Activated naive CD4-positive, alpha-beta T cell treated with anti-CD3 and anti-CD28 coated beads, Interleukin-2, amount 10 ng/mL, durations not matched to agents 7 days and 5 days (primary cell): ENCODE measurements at regions not wholly inside any gene's neighbourhood (a gene's known extent, or its start where the extent isn't known, plus 50 kb on each side); places are given as distances from the start of the nearest gene placed in this dataset.

Experiments used
- CTCF ChIA-PET: fragments of 350-600 bp; sonication (Branson Sonifier 250); formaldehyde crosslinking; loops from one replicate; lab custom pipeline; 2021; ENCODE audit warnings: antibody characterized with exemption; lab: Charles Lee
- DNase-seq: peaks from one replicate; pipeline ENCODE4 v3.0.0-alpha.2; 2020
- H3K27ac Mint-ChIP-seq: one replicate; pipeline ENCODE4 v1.8.0; 2021; ENCODE audit warnings: mild to moderate bottlenecking, moderate library complexity, mixed read lengths
- H3K27me3 Mint-ChIP-seq: one replicate; pipeline ENCODE4 v1.8.0; 2021; ENCODE audit warnings: mild to moderate bottlenecking, mixed read lengths
- H3K36me3 Mint-ChIP-seq: one replicate; pipeline ENCODE4 v1.8.0; 2021; ENCODE audit warnings: mixed read lengths
- H3K4me1 Mint-ChIP-seq: one replicate; pipeline ENCODE4 v1.8.0; 2021; ENCODE audit warnings: mixed read lengths
- H3K4me3 Mint-ChIP-seq: one replicate; pipeline ENCODE4 v1.8.0; 2021; ENCODE audit warnings: mild to moderate bottlenecking, moderate library complexity, mixed read lengths
- H3K9me3 Mint-ChIP-seq: one replicate; pipeline ENCODE4 v1.8.0; 2021; ENCODE audit warnings: mixed read lengths

- no peaks in the 10 kb centered on the region for H3K36me3 Mint-ChIP-seq
- CTCF ChIA-PET: no interaction called here
- no peak overlapping the region for H3K27ac Mint-ChIP-seq
- H3K4me3 Mint-ChIP-seq: no peak overlapping the region
- no peak for DNase-seq
- H3K9me3 Mint-ChIP-seq: peaks cover 2% of the 10 kb centered on the region
- no peaks in the 10 kb centered on the region for H3K27me3 Mint-ChIP-seq
- H3K4me1 Mint-ChIP-seq: no peaks in the 10 kb centered on the region
These were observed 280.4 kb upstream of the TTC14 start for GRCh38 chr3:180321534-180321933.

GRCh38 chr3:180322829-180323228 lies 279.1 kb upstream of the TTC14 start:
- no peak overlapping the region for H3K4me3 Mint-ChIP-seq
- no peak for DNase-seq
- CTCF ChIA-PET: no interaction called here
- no peaks in the 10 kb centered on the region for H3K4me1 Mint-ChIP-seq
- no peak overlapping the region for H3K27ac Mint-ChIP-seq
- no peaks in the 10 kb centered on the region for H3K27me3 Mint-ChIP-seq
- H3K9me3 Mint-ChIP-seq: peaks cover 2% of the 10 kb centered on the region
- H3K36me3 Mint-ChIP-seq: no peaks in the 10 kb centered on the region

GRCh38 chr3:180324791-180325190 lies 277.2 kb upstream of the TTC14 start:
- Mint-ChIP-seq H3K9me3 (peaks cover 2% of the 10 kb centered on the region), H3K27me3 (no peaks in the 10 kb centered on the region), H3K4me1 (no peaks in the 10 kb centered on the region), H3K36me3 (no peaks in the 10 kb centered on the region), H3K4me3 (no peak overlapping the region), H3K27ac (no peak overlapping the region)
- CTCF ChIA-PET: no interaction called here
- no peak for DNase-seq

- Mint-ChIP-seq H3K27me3 (no peaks in the 10 kb centered on the region), H3K36me3 (no peaks in the 10 kb centered on the region)
- CTCF ChIA-PET: no interaction called here
These were observed 276.4 kb upstream of the TTC14 start for GRCh38 chr3:180325533-180325932.

GRCh38 chr3:180325958-180326357 lies 276.0 kb upstream of the TTC14 start:
- Mint-ChIP-seq H3K27ac (no peak overlapping the region), H3K27me3 (no peaks in the 10 kb centered on the region), H3K36me3 (no peaks in the 10 kb centered on the region), H3K9me3 (peaks cover 2% of the 10 kb centered on the region), H3K4me1 (no peaks in the 10 kb centered on the region), H3K4me3 (no peak overlapping the region)
- CTCF ChIA-PET: no interaction called here
- no peak for DNase-seq

More at GRCh38 chr3:180325533-180325932, 276.4 kb upstream of the TTC14 start:
- Mint-ChIP-seq H3K4me1 (no peaks in the 10 kb centered on the region), H3K9me3 (peaks cover 2% of the 10 kb centered on the region), H3K27ac (no peak overlapping the region), H3K4me3 (no peak overlapping the region)
- no peak for DNase-seq

GRCh38 chr3:180329187-180329586 lies 272.8 kb upstream of the TTC14 start:
- no peak overlapping the region for H3K27ac Mint-ChIP-seq
- H3K4me3 Mint-ChIP-seq: no peak overlapping the region
- H3K4me1 Mint-ChIP-seq: no peaks in the 10 kb centered on the region
- CTCF ChIA-PET: no interaction called here
- no peak for DNase-seq
- no peaks in the 10 kb centered on the region for H3K36me3 Mint-ChIP-seq
- H3K27me3 Mint-ChIP-seq: no peaks in the 10 kb centered on the region
- peaks cover 6% of the 10 kb centered on the region for H3K9me3 Mint-ChIP-seq

- no peak for DNase-seq
- Mint-ChIP-seq H3K4me3 (no peak overlapping the region), H3K27me3 (no peaks in the 10 kb centered on the region)
These were observed 272.1 kb upstream of the TTC14 start for GRCh38 chr3:180329847-180330246.

GRCh38 chr3:180330440-180330839 lies 271.5 kb upstream of the TTC14 start:
- Mint-ChIP-seq H3K4me3 (no peak overlapping the region), H3K36me3 (no peaks in the 10 kb centered on the region), H3K9me3 (peaks cover 4% of the 10 kb centered on the region), H3K27ac (no peak overlapping the region), H3K4me1 (no peaks in the 10 kb centered on the region), H3K27me3 (no peaks in the 10 kb centered on the region)
- no peak for DNase-seq
- CTCF ChIA-PET: no interaction called here

More at GRCh38 chr3:180329847-180330246, 272.1 kb upstream of the TTC14 start:
- Mint-ChIP-seq H3K4me1 (no peaks in the 10 kb centered on the region), H3K9me3 (peaks cover 4% of the 10 kb centered on the region), H3K36me3 (no peaks in the 10 kb centered on the region), H3K27ac (no peak overlapping the region)
- CTCF ChIA-PET: no interaction called here

- no peaks in the 10 kb centered on the region for H3K4me1 Mint-ChIP-seq
- H3K27me3 Mint-ChIP-seq: no peaks in the 10 kb centered on the region
- no peak overlapping the region for H3K4me3 Mint-ChIP-seq
- H3K36me3 Mint-ChIP-seq: no peaks in the 10 kb centered on the region
- peaks cover 4% of the 10 kb centered on the region for H3K9me3 Mint-ChIP-seq
- CTCF ChIA-PET: no interaction called here
- H3K27ac Mint-ChIP-seq: no peak overlapping the region
- no peak for DNase-seq
These were observed 269.4 kb upstream of the TTC14 start for GRCh38 chr3:180332608-180333007.

- CTCF ChIA-PET: no interaction called here
- peaks cover 4% of the 10 kb centered on the region for H3K9me3 Mint-ChIP-seq
- H3K4me3 Mint-ChIP-seq: no peak overlapping the region
- no peaks in the 10 kb centered on the region for H3K27me3 Mint-ChIP-seq
- H3K36me3 Mint-ChIP-seq: no peaks in the 10 kb centered on the region
- H3K4me1 Mint-ChIP-seq: no peaks in the 10 kb centered on the region
- H3K27ac Mint-ChIP-seq: no peak overlapping the region
- DNase-seq: no peak
These were observed 266.9 kb upstream of the TTC14 start for GRCh38 chr3:180335050-180335449.

- no peak overlapping the region for H3K4me3 Mint-ChIP-seq
- CTCF ChIA-PET: no interaction called here
- H3K27me3 Mint-ChIP-seq: no peaks in the 10 kb centered on the region
- DNase-seq: no peak
- no peak overlapping the region for H3K27ac Mint-ChIP-seq
- no peaks in the 10 kb centered on the region for H3K4me1 Mint-ChIP-seq
- H3K36me3 Mint-ChIP-seq: no peaks in the 10 kb centered on the region
- H3K9me3 Mint-ChIP-seq: no peaks in the 10 kb centered on the region
These were observed 261.6 kb upstream of the TTC14 start for GRCh38 chr3:180340395-180340794.

GRCh38 chr3:180341516-180341915 lies 260.4 kb upstream of the TTC14 start:
- no peaks in the 10 kb centered on the region for H3K27me3 Mint-ChIP-seq
- no peak overlapping the region for H3K27ac Mint-ChIP-seq
- H3K36me3 Mint-ChIP-seq: no peaks in the 10 kb centered on the region
- H3K9me3 Mint-ChIP-seq: no peaks in the 10 kb centered on the region
- H3K4me3 Mint-ChIP-seq: no peak overlapping the region
- no peak for DNase-seq
- no peaks in the 10 kb centered on the region for H3K4me1 Mint-ChIP-seq
- CTCF ChIA-PET: no interaction called here

GRCh38 chr3:180351601-180352000 lies 250.4 kb upstream of the TTC14 start:
- no peak overlapping the region for H3K27ac Mint-ChIP-seq
- no peaks in the 10 kb centered on the region for H3K27me3 Mint-ChIP-seq
- CTCF ChIA-PET: no interaction called here
- no peaks in the 10 kb centered on the region for H3K36me3 Mint-ChIP-seq
- no peaks in the 10 kb centered on the region for H3K4me1 Mint-ChIP-seq
- H3K4me3 Mint-ChIP-seq: no peak overlapping the region
- H3K9me3 Mint-ChIP-seq: no peaks in the 10 kb centered on the region
- no peak for DNase-seq

- no peaks in the 10 kb centered on the region for H3K4me1 Mint-ChIP-seq
These were observed 249.7 kb upstream of the TTC14 start for GRCh38 chr3:180352261-180352660.

GRCh38 chr3:180354214-180354613 lies 247.7 kb upstream of the TTC14 start:
- CTCF ChIA-PET: no interaction called here
- no peak for DNase-seq
- Mint-ChIP-seq H3K9me3 (no peaks in the 10 kb centered on the region), H3K27ac (no peak overlapping the region), H3K27me3 (no peaks in the 10 kb centered on the region), H3K36me3 (no peaks in the 10 kb centered on the region), H3K4me1 (no peaks in the 10 kb centered on the region), H3K4me3 (no peak overlapping the region)

More at GRCh38 chr3:180352261-180352660, 249.7 kb upstream of the TTC14 start:
- no peak overlapping the region for H3K4me3 Mint-ChIP-seq
- CTCF ChIA-PET: no interaction called here
- DNase-seq: no peak
- no peaks in the 10 kb centered on the region for H3K27me3 Mint-ChIP-seq
- no peak overlapping the region for H3K27ac Mint-ChIP-seq
- H3K36me3 Mint-ChIP-seq: no peaks in the 10 kb centered on the region
- H3K9me3 Mint-ChIP-seq: no peaks in the 10 kb centered on the region

- no peaks in the 10 kb centered on the region for H3K36me3 Mint-ChIP-seq
- H3K27me3 Mint-ChIP-seq: no peaks in the 10 kb centered on the region
- H3K9me3 Mint-ChIP-seq: peaks cover 5% of the 10 kb centered on the region
- CTCF ChIA-PET: interaction anchor here (0.5 kb wide), 1 partner anchor 176 kb away, joined by 3 read pairs; no protein-coding TSS in a partner anchor
- H3K4me3 Mint-ChIP-seq: no peak overlapping the region
- DNase-seq: no peak
- H3K4me1 Mint-ChIP-seq: no peaks in the 10 kb centered on the region
- H3K27ac Mint-ChIP-seq: no peak overlapping the region
These were observed 243.8 kb upstream of the TTC14 start for GRCh38 chr3:180358179-180358578.
